Rectal smooth muscle tissue (tissue), 1 donor: ENCODE measurements at regions not wholly inside any gene's neighbourhood (a gene's known extent, or its start where the extent isn't known, plus 50 kb on each side); places are given as distances from the start of the nearest gene placed in this dataset.
"Not testable (repeated sequence)": the region's sequence is repeated elsewhere in the genome, so short reads cannot be mapped to it uniquely, and the experiment has no call there.

Experiments
- H3K27ac ChIP-seq: one replicate; pipeline ENCODE4 v1.7.0; 2013; ENCODE audit warnings: low read depth, low read length, inconsistent platforms
- H3K27me3 ChIP-seq: one replicate; pipeline ENCODE4 v1.7.0; 2013; ENCODE audit warnings: low read length; ENCODE audit not compliant: control insufficient read depth, insufficient read depth
- H3K36me3 ChIP-seq: one replicate; pipeline ENCODE4 v1.7.0; 2013; ENCODE audit warnings: low read length; ENCODE audit not compliant: control insufficient read depth, insufficient read depth
- H3K4me1 ChIP-seq: one replicate; pipeline ENCODE4 v1.7.0; 2013; ENCODE audit warnings: low read length; ENCODE audit not compliant: control insufficient read depth, insufficient read depth
- H3K4me3 ChIP-seq: one replicate; pipeline ENCODE4 v1.7.0; 2013; ENCODE audit warnings: low read length
- H3K9ac ChIP-seq: one replicate; pipeline ENCODE4 v1.7.0; 2013; ENCODE audit warnings: low read length

DNA sequence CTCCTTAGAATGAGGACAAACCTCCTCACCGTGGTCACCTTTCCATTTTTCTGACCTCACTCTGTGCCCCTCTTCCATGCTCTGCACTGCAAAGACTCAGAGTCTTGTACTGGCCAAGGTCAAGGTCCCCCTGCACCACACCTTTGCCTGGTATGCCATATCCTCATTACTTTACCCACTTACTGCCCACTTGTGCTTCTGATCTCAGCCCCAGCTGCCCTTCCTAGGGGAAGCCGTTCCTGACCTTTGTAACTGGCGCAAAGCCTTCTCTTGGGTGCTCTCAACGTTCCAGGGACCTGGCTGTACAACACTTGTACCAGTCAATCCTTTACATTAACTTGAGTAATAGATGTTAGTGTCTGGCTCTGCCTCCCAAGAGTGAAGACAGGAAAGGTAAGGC is 256.0 kb downstream of the SV2B start:
- no peak overlapping the region for H3K27ac ChIP-seq
- no peak overlapping the region for H3K4me3 ChIP-seq
- no peaks in the 10 kb centered on the region for H3K36me3 ChIP-seq
- no peaks in the 10 kb centered on the region for H3K4me1 ChIP-seq
- H3K9ac ChIP-seq = no peak overlapping the region
- no peaks in the 10 kb centered on the region for H3K27me3 ChIP-seq

GRCh38 chr15:91357011-91357410 is 257.0 kb downstream of the SV2B start:
- H3K4me3 ChIP-seq = no peak overlapping the region
- no peaks in the 10 kb centered on the region for H3K36me3 ChIP-seq
- H3K27ac ChIP-seq = no peak overlapping the region
- H3K27me3 ChIP-seq = no peaks in the 10 kb centered on the region
- H3K4me1 ChIP-seq = no peaks in the 10 kb centered on the region
- H3K9ac ChIP-seq = no peak overlapping the region

- Histone ChIP-seq H3K36me3 (no peaks in the 10 kb centered on the region), H3K9ac (no peak overlapping the region), H3K27me3 (no peaks in the 10 kb centered on the region), H3K4me3 (no peak overlapping the region), H3K27ac (no peak overlapping the region), H3K4me1 (no peaks in the 10 kb centered on the region)
These were observed 257.4 kb downstream of the SV2B start for GRCh38 chr15:91357486-91357885.

GRCh38 chr15:91358405-91358804 is 258.3 kb downstream of the SV2B start:
- H3K9ac ChIP-seq = no peak overlapping the region
- no peak overlapping the region for H3K4me3 ChIP-seq

DNA sequence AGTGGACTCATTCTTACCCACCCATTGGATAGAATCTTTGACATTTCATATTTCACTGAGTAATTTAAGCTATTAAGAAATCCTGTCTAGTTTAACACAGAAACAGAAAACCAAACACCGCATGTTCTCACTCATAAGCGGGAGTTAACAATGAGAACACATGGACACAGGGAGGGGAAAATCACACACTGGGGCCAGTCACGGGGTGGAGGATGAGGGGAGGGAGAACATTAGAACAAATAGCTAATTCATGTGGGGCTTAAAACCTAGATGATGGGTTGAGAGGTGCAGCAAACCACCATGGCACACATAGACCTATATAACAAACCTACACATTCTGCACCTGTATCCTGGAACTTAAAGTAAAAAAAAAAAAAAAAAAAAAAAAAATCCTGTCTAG is 261.6 kb downstream of the SV2B start:
- not testable (repeated sequence) for H3K27ac ChIP-seq, H3K27me3 ChIP-seq, H3K4me3 ChIP-seq, H3K36me3 ChIP-seq, H3K4me1 ChIP-seq, H3K9ac ChIP-seq

More at GRCh38 chr15:91358405-91358804, 258.3 kb downstream of the SV2B start:
- Histone ChIP-seq H3K27ac (no peak overlapping the region), H3K4me1 (no peaks in the 10 kb centered on the region), H3K36me3 (no peaks in the 10 kb centered on the region), H3K27me3 (no peaks in the 10 kb centered on the region)

GRCh38 chr15:91366111-91366510 is 266.1 kb downstream of the SV2B start:
- H3K4me3 ChIP-seq = no peak overlapping the region

GRCh38 chr15:91368611-91369010 is 268.6 kb downstream of the SV2B start:
- H3K27me3 ChIP-seq = no peaks in the 10 kb centered on the region
- no peak overlapping the region for H3K4me3 ChIP-seq
- no peak overlapping the region for H3K9ac ChIP-seq
- no peaks in the 10 kb centered on the region for H3K36me3 ChIP-seq
- no peaks in the 10 kb centered on the region for H3K4me1 ChIP-seq
- no peak overlapping the region for H3K27ac ChIP-seq

More at GRCh38 chr15:91366111-91366510, 266.1 kb downstream of the SV2B start:
- no peaks in the 10 kb centered on the region for H3K36me3 ChIP-seq
- H3K4me1 ChIP-seq = no peaks in the 10 kb centered on the region
- H3K27me3 ChIP-seq = no peaks in the 10 kb centered on the region
- no peak overlapping the region for H3K27ac ChIP-seq
- H3K9ac ChIP-seq = no peak overlapping the region

DNA sequence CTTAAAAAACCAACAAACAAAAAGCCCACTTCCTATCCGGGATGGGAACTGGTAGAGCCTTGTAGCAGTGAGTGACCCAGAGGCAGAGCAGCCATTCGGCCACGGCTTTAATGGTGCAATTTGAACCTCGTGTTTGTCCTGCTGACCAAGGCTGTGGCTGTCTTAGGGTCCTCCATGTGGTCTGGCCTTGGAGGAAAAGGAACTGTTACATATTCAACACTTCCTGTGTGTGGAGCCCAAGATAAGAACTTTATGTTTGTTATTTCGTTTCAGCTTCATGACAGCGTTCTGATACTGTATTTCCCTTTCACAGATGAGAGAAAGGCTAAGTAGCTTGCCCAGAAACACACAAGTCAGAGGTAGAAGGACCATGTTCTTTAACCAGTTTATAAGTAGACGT is 269.8 kb downstream of the SV2B start:
- no peak overlapping the region for H3K9ac ChIP-seq
- no peaks in the 10 kb centered on the region for H3K36me3 ChIP-seq
- no peak overlapping the region for H3K4me3 ChIP-seq
- no peak overlapping the region for H3K27ac ChIP-seq
- H3K27me3 ChIP-seq = no peaks in the 10 kb centered on the region
- H3K4me1 ChIP-seq = no peaks in the 10 kb centered on the region

DNA sequence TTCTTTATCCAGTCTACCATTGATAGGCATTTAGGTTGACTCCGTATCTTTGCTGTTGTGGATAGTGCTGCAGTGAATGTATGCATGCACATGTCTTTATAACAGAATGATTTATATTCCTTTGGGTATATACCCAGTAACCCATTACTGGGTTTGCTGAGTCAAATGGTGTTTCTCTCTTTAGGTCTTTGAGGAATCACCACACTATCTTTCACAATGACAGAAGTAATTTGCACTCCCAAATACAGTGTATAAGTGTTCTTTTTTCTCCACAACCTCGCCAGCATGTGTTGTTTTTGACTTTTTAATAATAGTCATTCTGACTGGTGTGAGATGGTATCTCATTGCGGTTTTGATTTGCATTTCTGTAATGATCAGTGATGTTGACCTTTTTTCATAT is 271.3 kb downstream of the SV2B start:
- H3K4me3 ChIP-seq, H3K9ac ChIP-seq, H3K27ac ChIP-seq, H3K27me3 ChIP-seq, H3K36me3 ChIP-seq, H3K4me1 ChIP-seq: not testable (repeated sequence)

- no peak overlapping the region for H3K4me3 ChIP-seq
- H3K27me3 ChIP-seq = no peaks in the 10 kb centered on the region
- no peak overlapping the region for H3K27ac ChIP-seq
- H3K36me3 ChIP-seq = no peaks in the 10 kb centered on the region
- H3K4me1 ChIP-seq = no peaks in the 10 kb centered on the region
- no peak overlapping the region for H3K9ac ChIP-seq
These were observed 274.3 kb downstream of the SV2B start for GRCh38 chr15:91374336-91374735.

DNA sequence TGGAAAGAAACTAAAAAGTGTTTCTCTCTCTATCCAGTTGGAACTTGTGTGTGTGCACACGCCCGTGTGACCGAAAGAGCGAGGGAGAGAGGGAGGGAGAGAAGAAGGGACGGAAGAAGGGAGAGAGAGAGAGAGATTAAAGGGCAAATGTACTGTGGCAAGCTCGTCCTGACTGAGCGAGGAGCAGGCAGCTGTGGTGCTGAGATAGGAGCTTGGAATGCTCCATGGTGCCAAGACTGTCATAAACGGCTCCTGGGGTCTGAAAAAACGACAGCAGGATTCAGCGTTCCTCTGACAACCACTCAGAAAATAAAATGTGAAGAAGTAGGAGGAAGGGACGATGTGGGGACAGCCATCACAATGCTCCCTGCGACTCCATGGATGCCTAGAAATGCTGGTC is 276.0 kb downstream of the SV2B start:
- no peak overlapping the region for H3K4me3 ChIP-seq
- no peak overlapping the region for H3K9ac ChIP-seq
- H3K4me1 ChIP-seq = no peaks in the 10 kb centered on the region
- H3K27me3 ChIP-seq = no peaks in the 10 kb centered on the region
- H3K27ac ChIP-seq = no peak overlapping the region
- H3K36me3 ChIP-seq = no peaks in the 10 kb centered on the region

GRCh38 chr15:91380114-91380513 is 280.1 kb downstream of the SV2B start:
- Histone ChIP-seq H3K27me3 (no peaks in the 10 kb centered on the region), H3K4me3 (no peak overlapping the region), H3K36me3 (no peaks in the 10 kb centered on the region), H3K4me1 (no peaks in the 10 kb centered on the region), H3K27ac (no peak overlapping the region), H3K9ac (no peak overlapping the region)

GRCh38 chr15:91383532-91383931 is 283.5 kb downstream of the SV2B start:
- Histone ChIP-seq H3K27ac (no peak overlapping the region), H3K36me3 (no peaks in the 10 kb centered on the region), H3K9ac (no peak overlapping the region), H3K4me3 (no peak overlapping the region), H3K27me3 (no peaks in the 10 kb centered on the region), H3K4me1 (no peaks in the 10 kb centered on the region)
